ENCODE measurements at regions not wholly inside any gene's neighbourhood (a gene's known extent, or its start where the extent isn't known, plus 50 kb on each side); places are given as distances from the start of the nearest gene placed in this dataset.

- WGBS, 2 experiments (ENCODE audit: insufficient coverage in 1 of 2, insufficient read length in 1 of 2), result 82 to 100% methylated on average over 1 of the region's 1 CpG
- Histone ChIP-seq H3K27me3 (ENCODE audit: control insufficient read depth, insufficient read depth, low read length, poor library complexity, severe bottlenecking) (no peaks in the 10 kb centered on the region), H3K36me3 (ENCODE audit: control insufficient read depth, insufficient read depth, low read length) (no peaks in the 10 kb centered on the region), H3K9me3 (ENCODE audit: control insufficient read depth, low read length) (no peaks in the 10 kb centered on the region), H3K9ac (ENCODE audit: extremely low read depth, low read length, poor library complexity, severe bottlenecking) (no peak overlapping the region), H3K4me3 (ENCODE audit: low read length) (no peak overlapping the region), H3K27ac (ENCODE audit: low read depth, low read length) (no peak overlapping the region), H3K4me1 (ENCODE audit: control insufficient read depth, insufficient read depth, low read length) (no peaks in the 10 kb centered on the region)
- Mint-ChIP-seq H3K4me3 (no peak overlapping the region), H3K36me3 (ENCODE audit: low read depth) (no peaks in the 10 kb centered on the region), H3K9me3 (peaks cover 2% of the 10 kb centered on the region), H3K4me1 (no peaks in the 10 kb centered on the region), H3K27me3 (ENCODE audit: insufficient read depth) (peaks cover 2% of the 10 kb centered on the region), H3K27ac (no peak overlapping the region)
- no peak for TF ChIP-seq CTCF (conservative IDR thresholded peaks at IDR 0.05)
- no peak for DNase-seq
Measured at GRCh38 chr9:7297521-7297920, 502.1 kb downstream of the DMAC1 start.

GRCh38 chr9:7293091-7293490 is 506.5 kb downstream of the DMAC1 start:
- TF ChIP-seq CTCF (conservative IDR thresholded peaks at IDR 0.05), result no peak
- 93% methylated on average over 1 of the region's 1 CpG; no CpG with 5 or more reads in 1 of the 2 experiments for WGBS, 2 experiments (ENCODE audit: insufficient coverage in 1 of 2, insufficient read length in 1 of 2)
- H3K27me3 Mint-ChIP-seq (ENCODE audit: insufficient read depth), result peaks cover 11% of the 10 kb centered on the region

GRCh38 chr9:7289773-7290172 is 509.8 kb downstream of the DMAC1 start:
- peaks cover 1% of the 10 kb centered on the region for H3K9me3 Mint-ChIP-seq

More at GRCh38 chr9:7293091-7293490, 506.5 kb downstream of the DMAC1 start:
- no peaks in the 10 kb centered on the region for H3K36me3 ChIP-seq (ENCODE audit: control insufficient read depth, insufficient read depth, low read length)
- no peaks in the 10 kb centered on the region for H3K9me3 ChIP-seq (ENCODE audit: control insufficient read depth, low read length)
- Mint-ChIP-seq H3K4me3 (no peak overlapping the region), H3K27ac (no peak overlapping the region), H3K36me3 (ENCODE audit: low read depth) (no peaks in the 10 kb centered on the region), H3K4me1 (peaks cover 16% of the 10 kb centered on the region), H3K9me3 (peaks cover 4% of the 10 kb centered on the region)
- no peak for DNase-seq
- H3K9ac ChIP-seq (ENCODE audit: extremely low read depth, low read length, poor library complexity, severe bottlenecking), result no peak overlapping the region
- no peak overlapping the region for H3K4me3 ChIP-seq (ENCODE audit: low read length)
- H3K4me1 ChIP-seq (ENCODE audit: control insufficient read depth, insufficient read depth, low read length), result peaks cover 6% of the 10 kb centered on the region
- H3K27ac ChIP-seq (ENCODE audit: low read depth, low read length), result no peak overlapping the region
- no peaks in the 10 kb centered on the region for H3K27me3 ChIP-seq (ENCODE audit: control insufficient read depth, insufficient read depth, low read length, poor library complexity, severe bottlenecking)

More at GRCh38 chr9:7289773-7290172, 509.8 kb downstream of the DMAC1 start:
- Mint-ChIP-seq H3K4me3 (no peak overlapping the region), H3K27me3 (ENCODE audit: insufficient read depth) (peaks cover 31% of the 10 kb centered on the region), H3K27ac (no peak overlapping the region), H3K36me3 (ENCODE audit: low read depth) (no peaks in the 10 kb centered on the region), H3K4me1 (peaks cover 21% of the 10 kb centered on the region)
- DNase-seq, result no peak
- WGBS, 2 experiments (ENCODE audit: insufficient coverage in 1 of 2, insufficient read length in 1 of 2), result 97% methylated on average over 1 of the region's 1 CpG; no CpG with 5 or more reads in 1 of the 2 experiments
- no peaks in the 10 kb centered on the region for H3K9me3 ChIP-seq (ENCODE audit: control insufficient read depth, low read length)
- H3K27me3 ChIP-seq (ENCODE audit: control insufficient read depth, insufficient read depth, low read length, poor library complexity, severe bottlenecking), result peaks cover 9% of the 10 kb centered on the region
- no peak for TF ChIP-seq CTCF (conservative IDR thresholded peaks at IDR 0.05)
- H3K4me3 ChIP-seq (ENCODE audit: low read length), result no peak overlapping the region
- H3K36me3 ChIP-seq (ENCODE audit: control insufficient read depth, insufficient read depth, low read length), result no peaks in the 10 kb centered on the region
- no peak overlapping the region for H3K9ac ChIP-seq (ENCODE audit: extremely low read depth, low read length, poor library complexity, severe bottlenecking)
- H3K27ac ChIP-seq (ENCODE audit: low read depth, low read length), result no peak overlapping the region
- H3K4me1 ChIP-seq (ENCODE audit: control insufficient read depth, insufficient read depth, low read length), result peaks cover 15% of the 10 kb centered on the region
